ENCODE measurements at regions not wholly inside any gene's neighbourhood (a gene's known extent, or its start where the extent isn't known, plus 50 kb on each side); places are given as distances from the start of the nearest gene placed in this dataset.

GRCh38 chr2:150955231-150955630, 306.4 kb downstream of the RBM43 start:
- no peaks in the 10 kb centered on the region for H3K36me3 Mint-ChIP-seq
- no peak for DNase-seq
- H3K4me1 Mint-ChIP-seq, result no peaks in the 10 kb centered on the region
- no peaks in the 10 kb centered on the region for H3K27me3 Mint-ChIP-seq
- H3K9me3 Mint-ChIP-seq, result peaks cover 5% of the 10 kb centered on the region
- H3K4me3 Mint-ChIP-seq, result no peak overlapping the region
- no peak overlapping the region for H3K27ac Mint-ChIP-seq

DNA sequence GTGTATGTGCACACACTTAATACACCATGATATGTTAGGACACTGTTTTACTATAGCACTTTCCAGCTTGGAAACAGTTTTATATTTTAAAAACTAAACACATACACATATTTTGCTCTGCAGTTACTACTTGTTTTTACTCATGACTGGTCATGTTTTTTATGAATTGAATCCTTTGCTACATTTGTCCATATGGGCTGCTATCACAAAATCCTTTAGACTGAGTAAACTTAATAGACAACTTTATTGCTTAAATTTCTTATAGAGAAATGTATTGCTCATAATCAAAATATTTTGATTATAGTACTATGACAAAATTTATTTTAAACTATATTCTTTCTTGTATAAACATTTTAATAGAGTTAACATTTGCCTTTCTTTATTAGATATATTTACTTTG, 314.8 kb downstream of the RBM43 start:
- Mint-ChIP-seq H3K36me3 (no peaks in the 10 kb centered on the region), H3K27me3 (no peaks in the 10 kb centered on the region), H3K27ac (no peak overlapping the region), H3K9me3 (peaks cover 3% of the 10 kb centered on the region), H3K4me3 (no peak overlapping the region), H3K4me1 (no peaks in the 10 kb centered on the region)
- DNase-seq, result no peak

DNA sequence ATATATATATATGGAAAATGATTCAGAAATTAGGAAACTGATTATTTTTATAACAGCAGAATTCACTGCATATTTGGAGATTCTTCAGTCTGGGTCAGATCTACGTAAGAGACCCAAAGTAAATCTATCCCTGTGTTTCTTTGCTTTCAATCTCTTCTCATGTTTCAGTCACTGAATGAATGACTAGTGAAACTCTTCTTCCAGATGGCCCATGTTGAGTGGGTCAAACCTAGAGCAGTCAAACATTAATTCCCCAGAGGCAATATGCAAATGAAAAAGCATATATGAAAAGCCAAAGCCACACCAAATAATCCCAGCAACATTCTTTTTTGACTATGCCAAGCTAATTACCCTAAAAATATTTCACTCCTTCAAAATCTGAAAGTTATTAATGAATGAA, 317.3 kb downstream of the RBM43 start:
- no peak overlapping the region for H3K27ac Mint-ChIP-seq
- no peaks in the 10 kb centered on the region for H3K36me3 Mint-ChIP-seq
- H3K4me3 Mint-ChIP-seq, result no peak overlapping the region
- H3K27me3 Mint-ChIP-seq, result no peaks in the 10 kb centered on the region
- no peaks in the 10 kb centered on the region for H3K4me1 Mint-ChIP-seq
- no peak for DNase-seq
- H3K9me3 Mint-ChIP-seq, result no peaks in the 10 kb centered on the region

- Mint-ChIP-seq H3K4me3 (no peak overlapping the region), H3K27ac (no peak overlapping the region), H3K4me1 (no peaks in the 10 kb centered on the region), H3K27me3 (no peaks in the 10 kb centered on the region), H3K9me3 (no peaks in the 10 kb centered on the region), H3K36me3 (no peaks in the 10 kb centered on the region)
- no peak for DNase-seq
Measured at GRCh38 chr2:150939087-150939486, 322.6 kb downstream of the RBM43 start.

- H3K27ac Mint-ChIP-seq, result no peak overlapping the region
- H3K9me3 Mint-ChIP-seq, result no peaks in the 10 kb centered on the region
- no peaks in the 10 kb centered on the region for H3K36me3 Mint-ChIP-seq
- no peaks in the 10 kb centered on the region for H3K4me1 Mint-ChIP-seq
- H3K27me3 Mint-ChIP-seq, result no peaks in the 10 kb centered on the region
- no peak for DNase-seq
- no peak overlapping the region for H3K4me3 Mint-ChIP-seq
Measured at GRCh38 chr2:150938527-150938926, 323.1 kb downstream of the RBM43 start.

- Mint-ChIP-seq H3K4me1 (no peaks in the 10 kb centered on the region), H3K36me3 (no peaks in the 10 kb centered on the region), H3K9me3 (no peaks in the 10 kb centered on the region), H3K4me3 (no peak overlapping the region), H3K27me3 (no peaks in the 10 kb centered on the region), H3K27ac (no peak overlapping the region)
- no peak for DNase-seq
Measured at GRCh38 chr2:150937030-150937429, 324.6 kb downstream of the RBM43 start.

GRCh38 chr2:150931451-150931850, 330.2 kb downstream of the RBM43 start:
- Mint-ChIP-seq H3K4me1 (no peaks in the 10 kb centered on the region), H3K36me3 (no peaks in the 10 kb centered on the region), H3K9me3 (no peaks in the 10 kb centered on the region), H3K27ac (no peak overlapping the region), H3K4me3 (no peak overlapping the region), H3K27me3 (no peaks in the 10 kb centered on the region)
- no peak for DNase-seq

GRCh38 chr2:150925611-150926010, 336.1 kb downstream of the RBM43 start:
- Mint-ChIP-seq H3K4me1 (no peaks in the 10 kb centered on the region), H3K27me3 (peaks cover 4% of the 10 kb centered on the region), H3K27ac (no peak overlapping the region), H3K9me3 (no peaks in the 10 kb centered on the region), H3K36me3 (no peaks in the 10 kb centered on the region), H3K4me3 (no peak overlapping the region)
- DNase-seq, result no peak

GRCh38 chr2:150924878-150925277, 336.8 kb downstream of the RBM43 start:
- peaks cover 4% of the 10 kb centered on the region for H3K27me3 Mint-ChIP-seq
- H3K9me3 Mint-ChIP-seq, result no peaks in the 10 kb centered on the region
- H3K27ac Mint-ChIP-seq, result no peak overlapping the region
- no peaks in the 10 kb centered on the region for H3K4me1 Mint-ChIP-seq
- no peak for DNase-seq
- H3K36me3 Mint-ChIP-seq, result no peaks in the 10 kb centered on the region
- no peak overlapping the region for H3K4me3 Mint-ChIP-seq

GRCh38 chr2:150919901-150920300, 341.8 kb downstream of the RBM43 start:
- H3K9me3 Mint-ChIP-seq, result no peaks in the 10 kb centered on the region
- H3K27me3 Mint-ChIP-seq, result no peaks in the 10 kb centered on the region
- DNase-seq, result no peak
- no peak overlapping the region for H3K27ac Mint-ChIP-seq
- H3K36me3 Mint-ChIP-seq, result no peaks in the 10 kb centered on the region
- H3K4me3 Mint-ChIP-seq, result no peak overlapping the region
- H3K4me1 Mint-ChIP-seq, result no peaks in the 10 kb centered on the region

GRCh38 chr2:150917961-150918713, 343.5 kb downstream of the RBM43 start:
- H3K27ac Mint-ChIP-seq, result no peak overlapping the region

GRCh38 chr2:150916467-150917396, 344.9 kb downstream of the RBM43 start:
- Mint-ChIP-seq H3K27ac (no peak overlapping the region), H3K27me3 (no peaks in the 10 kb centered on the region), H3K9me3 (no peaks in the 10 kb centered on the region), H3K4me3 (no peak overlapping the region), H3K4me1 (no peaks in the 10 kb centered on the region), H3K36me3 (no peaks in the 10 kb centered on the region)
- DNase-seq, result no peak

More at GRCh38 chr2:150917961-150918713, 343.5 kb downstream of the RBM43 start:
- Mint-ChIP-seq H3K4me1 (no peaks in the 10 kb centered on the region), H3K4me3 (no peak overlapping the region), H3K9me3 (no peaks in the 10 kb centered on the region), H3K27me3 (no peaks in the 10 kb centered on the region), H3K36me3 (no peaks in the 10 kb centered on the region)
- no peak for DNase-seq

DNA sequence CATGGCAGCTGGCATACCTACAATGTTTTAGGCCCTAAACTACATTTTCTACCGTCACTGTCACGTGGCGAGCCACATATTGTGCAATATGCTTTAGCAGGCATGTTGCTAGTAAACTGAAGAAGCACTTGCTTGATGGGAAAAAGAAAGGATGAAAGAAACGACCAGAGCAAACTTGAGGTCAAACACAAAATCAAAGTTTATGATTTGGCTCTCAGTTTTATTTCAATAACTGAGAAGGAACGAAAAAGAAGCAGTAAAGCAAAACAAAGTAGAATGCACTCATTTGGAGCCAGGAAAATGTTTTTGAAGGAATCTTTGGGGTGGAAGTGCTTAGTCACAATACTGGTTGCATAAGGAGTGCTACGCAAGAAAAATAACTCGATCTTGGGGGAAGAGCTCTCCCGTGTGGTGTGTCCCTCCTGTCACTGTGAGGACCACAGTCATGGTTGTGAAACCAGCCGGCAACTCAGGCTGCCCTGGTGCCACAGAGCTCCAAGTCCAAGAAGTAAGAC, 349.8 kb downstream of the RBM43 start:
- Mint-ChIP-seq H3K9me3 (no peaks in the 10 kb centered on the region), H3K27ac (no peak overlapping the region), H3K4me1 (no peaks in the 10 kb centered on the region), H3K27me3 (no peaks in the 10 kb centered on the region), H3K4me3 (no peak overlapping the region), H3K36me3 (peaks cover 1% of the 10 kb centered on the region)
- DNase-seq, result no peak

DNA sequence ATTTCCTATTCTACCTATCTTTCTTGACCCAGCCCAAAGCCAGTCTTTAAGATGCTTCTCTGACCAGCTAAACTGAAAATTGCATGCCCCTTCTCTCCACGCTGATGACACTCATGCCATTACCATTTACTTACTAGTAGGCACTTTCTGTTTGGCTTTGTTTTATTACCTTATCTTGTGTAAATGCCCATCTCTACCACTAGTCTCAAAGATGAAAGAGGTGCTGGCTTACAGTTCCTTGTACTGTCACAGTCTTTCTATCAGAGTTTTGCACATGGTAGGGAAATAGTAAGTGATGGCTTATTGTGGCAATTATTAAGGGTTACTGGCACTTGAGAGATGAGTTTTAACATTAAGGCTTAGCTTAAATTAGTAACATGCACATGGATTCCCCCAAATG, 352.1 kb downstream of the RBM43 start:
- no peak for DNase-seq
- no peaks in the 10 kb centered on the region for H3K4me1 Mint-ChIP-seq
- H3K27ac Mint-ChIP-seq, result no peak overlapping the region
- H3K9me3 Mint-ChIP-seq, result no peaks in the 10 kb centered on the region
- no peak overlapping the region for H3K4me3 Mint-ChIP-seq
- H3K36me3 Mint-ChIP-seq, result peaks cover 1% of the 10 kb centered on the region
- no peaks in the 10 kb centered on the region for H3K27me3 Mint-ChIP-seq

GRCh38 chr2:150909090-150909489, 352.6 kb downstream of the RBM43 start:
- no peaks in the 10 kb centered on the region for H3K9me3 Mint-ChIP-seq
- H3K27me3 Mint-ChIP-seq, result no peaks in the 10 kb centered on the region
- no peaks in the 10 kb centered on the region for H3K4me1 Mint-ChIP-seq
- H3K4me3 Mint-ChIP-seq, result no peak overlapping the region
- DNase-seq, result no peak
- H3K27ac Mint-ChIP-seq, result no peak overlapping the region
- peaks cover 1% of the 10 kb centered on the region for H3K36me3 Mint-ChIP-seq

Data from activated naive CD8-positive, alpha-beta T cell treated with anti-CD3 and anti-CD28 coated beads for 36 hours (primary cell).